ENCODE measurements at regions not wholly inside any gene's neighbourhood (a gene's known extent, or its start where the extent isn't known, plus 50 kb on each side); places are given as distances from the start of the nearest gene placed in this dataset.

DNA sequence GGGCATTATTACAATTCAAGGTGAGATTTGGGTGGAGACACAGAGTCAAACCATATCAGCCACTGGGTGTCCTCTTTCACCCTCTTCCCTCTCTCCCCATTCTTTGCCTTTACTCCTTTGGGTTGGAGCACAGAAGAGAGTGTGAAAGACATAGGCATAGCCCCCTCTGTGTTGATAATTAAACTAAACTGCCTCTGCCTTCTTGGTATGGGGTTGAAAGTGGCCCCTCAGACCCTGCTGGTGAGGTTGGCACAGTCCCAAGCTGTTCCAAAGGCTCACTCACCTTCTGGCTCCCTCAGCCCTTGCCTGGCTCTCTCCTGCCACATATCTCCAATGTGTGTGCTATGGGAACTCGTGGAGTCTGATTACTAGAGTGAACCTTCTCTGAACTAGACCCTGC lies 210.6 kb upstream of the RXFP2 start:
- TF ChIP-seq, protein P1, sequence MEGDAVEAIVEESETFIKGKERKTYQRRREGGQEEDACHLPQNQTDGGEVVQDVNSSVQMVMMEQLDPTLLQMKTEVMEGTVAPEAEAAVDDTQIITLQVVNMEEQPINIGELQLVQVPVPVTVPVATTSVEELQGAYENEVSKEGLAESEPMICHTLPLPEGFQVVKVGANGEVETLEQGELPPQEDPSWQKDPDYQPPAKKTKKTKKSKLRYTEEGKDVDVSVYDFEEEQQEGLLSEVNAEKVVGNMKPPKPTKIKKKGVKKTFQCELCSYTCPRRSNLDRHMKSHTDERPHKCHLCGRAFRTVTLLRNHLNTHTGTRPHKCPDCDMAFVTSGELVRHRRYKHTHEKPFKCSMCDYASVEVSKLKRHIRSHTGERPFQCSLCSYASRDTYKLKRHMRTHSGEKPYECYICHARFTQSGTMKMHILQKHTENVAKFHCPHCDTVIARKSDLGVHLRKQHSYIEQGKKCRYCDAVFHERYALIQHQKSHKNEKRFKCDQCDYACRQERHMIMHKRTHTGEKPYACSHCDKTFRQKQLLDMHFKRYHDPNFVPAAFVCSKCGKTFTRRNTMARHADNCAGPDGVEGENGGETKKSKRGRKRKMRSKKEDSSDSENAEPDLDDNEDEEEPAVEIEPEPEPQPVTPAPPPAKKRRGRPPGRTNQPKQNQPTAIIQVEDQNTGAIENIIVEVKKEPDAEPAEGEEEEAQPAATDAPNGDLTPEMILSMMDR (IDR thresholded peaks at IDR 0.05) = no peak
- TF ChIP-seq POLR2A (IDR thresholded peaks at IDR 0.05) = no peak
